HL-60 (cell line): ENCODE measurements at regions not wholly inside any gene's neighbourhood (a gene's known extent, or its start where the extent isn't known, plus 50 kb on each side); places are given as distances from the start of the nearest gene placed in this dataset.

Experiments
- DNase-seq, 2 experiments: peaks; one replicate each; pipeline ENCODE4 v3.0.0-alpha.2; 2010 to 2020; ENCODE audit warnings: low read depth in 1 of 2, low spot score in 1 of 2
- H3K27ac ChIP-seq: fragments of 250-450 bp; sonication (Bioruptor Pico); replicated peaks from 2 replicates; pipeline ENCODE4 v1.5.1; 2020; ENCODE audit warnings: mild to moderate bottlenecking, moderate library complexity
- H3K27me3 ChIP-seq: fragments of 250-450 bp; sonication (Bioruptor Pico); 2 replicates; pipeline ENCODE4 v1.5.1; 2021; ENCODE audit warnings: mild to moderate bottlenecking, moderate library complexity; ENCODE audit not compliant: insufficient read depth, poor library complexity, severe bottlenecking
- H3K4me3 ChIP-seq: replicated peaks from 2 replicates; pipeline ENCODE4 v1.5.1; 2011; ENCODE audit warnings: mild to moderate bottlenecking, control low read depth, low read length; ENCODE audit not compliant: insufficient read depth
- CTCF ChIP-seq: IDR thresholded peaks from one replicate; pipeline ENCODE4 v1.5.1; 2011; ENCODE audit warnings: low read length, control low read depth, inconsistent platforms; ENCODE audit not compliant: insufficient read depth
- GABPA ChIP-seq: IDR thresholded peaks from 2 replicates; pipeline ENCODE4 v1.6.1; 2012; ENCODE audit warnings: low read depth
- POLR2AphosphoS5 ChIP-seq: IDR thresholded peaks from 2 replicates; pipeline ENCODE4 v1.6.1; 2012; ENCODE audit warnings: low read depth
- SPI1 ChIP-seq: IDR thresholded peaks from 2 replicates; pipeline ENCODE4 v1.6.1; 2012; ENCODE audit warnings: low read depth, mild to moderate bottlenecking, borderline replicate concordance
- TF ChIP-seq, protein P1 (sequence below): IDR thresholded peaks from 2 replicates; pipeline ENCODE4 v1.6.1; 2012; ENCODE audit warnings: low read depth; ENCODE audit not compliant: insufficient replicate concordance

DNA sequence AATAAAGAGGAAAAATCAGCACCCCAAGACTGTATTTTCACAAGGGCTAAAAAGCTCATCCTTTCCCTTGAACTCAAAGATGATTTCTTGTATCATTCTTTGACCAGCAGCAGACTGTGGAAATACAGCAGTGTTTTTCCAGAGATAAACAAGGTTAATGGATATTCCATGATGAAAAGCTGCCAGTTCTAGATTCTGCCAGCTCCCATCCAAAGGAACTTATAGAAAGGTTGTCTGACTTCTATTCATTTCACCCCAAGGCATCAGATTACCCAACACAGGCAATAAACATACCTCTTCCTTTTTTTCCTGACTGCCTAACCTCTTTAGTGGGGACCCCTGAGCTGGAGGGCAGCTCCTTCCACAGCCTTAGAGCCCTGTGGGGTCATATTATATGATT is 375.8 kb upstream of the THBS1 start:
- DNase-seq = no peak
- no peaks in the 10 kb centered on the region for H3K27me3 ChIP-seq

DNA sequence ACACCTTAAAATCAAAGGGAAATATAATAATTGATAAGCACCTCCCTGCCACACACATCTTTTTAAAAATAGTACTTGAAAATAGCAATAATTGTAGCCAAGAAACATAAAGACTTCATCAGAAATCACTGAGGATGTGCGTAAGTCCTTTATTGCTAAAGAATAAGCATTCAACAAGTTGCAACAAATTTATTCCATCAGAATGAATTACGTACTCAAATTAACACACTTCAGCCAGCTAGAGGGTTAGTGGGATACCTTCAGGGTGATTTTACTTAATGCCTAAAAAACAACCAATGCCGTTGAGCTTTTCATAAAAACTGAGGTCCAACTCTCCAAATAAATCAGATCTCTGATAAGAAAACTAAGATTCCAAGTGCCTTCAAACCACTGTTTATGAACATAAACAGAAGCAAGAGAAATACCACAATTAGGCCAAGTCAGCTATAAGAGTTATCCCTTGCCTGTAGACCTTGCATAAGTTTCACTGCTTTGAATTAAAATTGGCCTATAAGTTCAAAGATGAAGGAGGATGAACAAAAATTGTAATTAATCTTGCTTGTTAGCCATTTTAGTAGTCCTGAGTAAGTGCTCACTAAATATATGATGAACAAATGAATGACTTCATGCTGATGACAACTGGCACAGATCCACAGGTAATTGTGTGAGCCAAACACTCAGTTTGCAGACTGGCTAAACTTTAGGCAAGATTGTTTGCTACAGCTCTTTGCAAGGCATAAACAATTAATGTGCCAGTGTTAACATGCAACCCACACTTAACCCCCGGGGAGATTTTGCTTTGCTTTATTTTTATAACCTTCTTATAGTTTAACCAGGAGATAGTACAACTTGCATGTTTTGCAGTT is 375.1 kb upstream of the THBS1 start:
- Histone ChIP-seq H3K4me3 (no peak overlapping the region), H3K27ac (no peak overlapping the region), H3K27me3 (no peaks in the 10 kb centered on the region)
- no peak for TF ChIP-seq GABPA
- TF ChIP-seq, protein P1, sequence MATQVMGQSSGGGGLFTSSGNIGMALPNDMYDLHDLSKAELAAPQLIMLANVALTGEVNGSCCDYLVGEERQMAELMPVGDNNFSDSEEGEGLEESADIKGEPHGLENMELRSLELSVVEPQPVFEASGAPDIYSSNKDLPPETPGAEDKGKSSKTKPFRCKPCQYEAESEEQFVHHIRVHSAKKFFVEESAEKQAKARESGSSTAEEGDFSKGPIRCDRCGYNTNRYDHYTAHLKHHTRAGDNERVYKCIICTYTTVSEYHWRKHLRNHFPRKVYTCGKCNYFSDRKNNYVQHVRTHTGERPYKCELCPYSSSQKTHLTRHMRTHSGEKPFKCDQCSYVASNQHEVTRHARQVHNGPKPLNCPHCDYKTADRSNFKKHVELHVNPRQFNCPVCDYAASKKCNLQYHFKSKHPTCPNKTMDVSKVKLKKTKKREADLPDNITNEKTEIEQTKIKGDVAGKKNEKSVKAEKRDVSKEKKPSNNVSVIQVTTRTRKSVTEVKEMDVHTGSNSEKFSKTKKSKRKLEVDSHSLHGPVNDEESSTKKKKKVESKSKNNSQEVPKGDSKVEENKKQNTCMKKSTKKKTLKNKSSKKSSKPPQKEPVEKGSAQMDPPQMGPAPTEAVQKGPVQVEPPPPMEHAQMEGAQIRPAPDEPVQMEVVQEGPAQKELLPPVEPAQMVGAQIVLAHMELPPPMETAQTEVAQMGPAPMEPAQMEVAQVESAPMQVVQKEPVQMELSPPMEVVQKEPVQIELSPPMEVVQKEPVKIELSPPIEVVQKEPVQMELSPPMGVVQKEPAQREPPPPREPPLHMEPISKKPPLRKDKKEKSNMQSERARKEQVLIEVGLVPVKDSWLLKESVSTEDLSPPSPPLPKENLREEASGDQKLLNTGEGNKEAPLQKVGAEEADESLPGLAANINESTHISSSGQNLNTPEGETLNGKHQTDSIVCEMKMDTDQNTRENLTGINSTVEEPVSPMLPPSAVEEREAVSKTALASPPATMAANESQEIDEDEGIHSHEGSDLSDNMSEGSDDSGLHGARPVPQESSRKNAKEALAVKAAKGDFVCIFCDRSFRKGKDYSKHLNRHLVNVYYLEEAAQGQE = no peak
- no peak for TF ChIP-seq CTCF
- TF ChIP-seq SPI1 = no peak
- TF ChIP-seq POLR2AphosphoS5 = no peak
- DNase-seq = no peak

More for the DNA sequence above, 375.8 kb upstream of the THBS1 start:
- no peak overlapping the region for H3K27ac ChIP-seq
- TF ChIP-seq SPI1 = no peak
- TF ChIP-seq CTCF = no peak
- TF ChIP-seq, protein P1 = no peak
- TF ChIP-seq POLR2AphosphoS5 = no peak
- TF ChIP-seq GABPA = no peak
- H3K4me3 ChIP-seq = no peak overlapping the region

- Histone ChIP-seq H3K4me3 (no peak overlapping the region), H3K27me3 (no peaks in the 10 kb centered on the region), H3K27ac (no peak overlapping the region)
- DNase-seq = no peak
- TF ChIP-seq CTCF (no peak), SPI1 (no peak), GABPA (no peak), POLR2AphosphoS5 (no peak)
- TF ChIP-seq, protein P1 = no peak
These were observed 373.3 kb upstream of the THBS1 start for GRCh38 chr15:39207532-39208115.
